ENCODE measurements at regions not wholly inside any gene's neighbourhood (a gene's known extent, or its start where the extent isn't known, plus 50 kb on each side); places are given as distances from the start of the nearest gene placed in this dataset.
A peak's percentile ranks its signal among the peaks of the same experiment; 100 is the strongest.

GRCh38 chr4:133439830-133440229 lies 290.7 kb downstream of the PCDH10 start:
- DNase-seq (ENCODE audit: low read depth in 1 of 2, low spot score in 1 of 2) (no peak), FAIRE-seq (no peak), ATAC-seq (no peak)
- no peak overlapping the region for H3K4me3 ChIP-seq
- H3K9me3 ChIP-seq: no peaks in the 10 kb centered on the region
- H3K4me1 ChIP-seq: no peaks in the 10 kb centered on the region
- WGBS (ENCODE audit: missing lambda C conversion rate): 63% methylated on average over 2 of the region's 2 CpGs
- H3K4me2 ChIP-seq: no peak overlapping the region
- H3K27ac ChIP-seq: no peak overlapping the region
- TF ChIP-seq MAFK (IDR thresholded peaks at IDR 0.05; ENCODE audit: partially characterized antibody): peak; percentile 65
- no peak for TF ChIP-seq FOSL2 (IDR thresholded peaks at IDR 0.05)
- TF ChIP-seq FOSL2 (CRISPR knock-in tag; IDR thresholded peaks at IDR 0.05): no peak
- CTCF ChIA-PET: no interaction called here
- POLR2A ChIA-PET: no interaction called here

GRCh38 chr4:133424605-133425004 lies 275.5 kb downstream of the PCDH10 start:
- H3K27ac ChIP-seq: no peak overlapping the region
- DNase-seq (ENCODE audit: low read depth in 1 of 2, low spot score in 1 of 2): no peak
- no peak overlapping the region for H3K4me2 ChIP-seq
- ChIA-PET POLR2A (no interaction called here), CTCF (interaction anchor here (1.0 kb wide), 1 partner anchor 11 kb away, joined by 3 read pairs; no protein-coding TSS in a partner anchor)
- no peak for FAIRE-seq
- H3K4me1 ChIP-seq: no peaks in the 10 kb centered on the region
- TF ChIP-seq BCL3 (IDR thresholded peaks at IDR 0.05) (no peak), KDM1A (IDR thresholded peaks at IDR 0.05; ENCODE audit: low read depth) (no peak)
- H3K4me3 ChIP-seq: no peak overlapping the region
- no peak for ATAC-seq
- WGBS (ENCODE audit: missing lambda C conversion rate): 72% methylated on average over 4 of the region's 4 CpGs
- H3K9me3 ChIP-seq: no peaks in the 10 kb centered on the region

- no peaks in the 10 kb centered on the region for H3K9me3 ChIP-seq
- ATAC-seq: no peak
- H3K4me2 ChIP-seq: no peak overlapping the region
- ChIA-PET POLR2A (no interaction called here), CTCF (no interaction called here)
- WGBS (ENCODE audit: missing lambda C conversion rate): 12% methylated on average over 2 of the region's 2 CpGs
- H3K4me3 ChIP-seq: no peak overlapping the region
- no peaks in the 10 kb centered on the region for H3K4me1 ChIP-seq
- no peak for FAIRE-seq
- H3K27ac ChIP-seq: no peak overlapping the region
- TF ChIP-seq HDAC2 (IDR thresholded peaks at IDR 0.05) (no peak), SREBF2 (IDR thresholded peaks at IDR 0.05) (no peak), RFX5 (IDR thresholded peaks at IDR 0.05) (no peak), KDM1A (IDR thresholded peaks at IDR 0.05; ENCODE audit: low read depth) (no peak), MAX (IDR thresholded peaks at IDR 0.05) (no peak), HOXB13 (CRISPR knock-in tag; IDR thresholded peaks at IDR 0.05; ENCODE audit: low read depth) (no peak), CHD2 (IDR thresholded peaks at IDR 0.05; ENCODE audit: low read length, partially characterized antibody) (no peak), CBX8 (IDR thresholded peaks at IDR 0.05) (no peak), POLR2AphosphoS2 (conservative IDR thresholded peaks at IDR 0.05; ENCODE audit: low read length) (no peak), MAFK (IDR thresholded peaks at IDR 0.05; ENCODE audit: partially characterized antibody) (no peak), REST (IDR thresholded peaks at IDR 0.05) (no peak), SMC3 (IDR thresholded peaks at IDR 0.05) (no peak), FOSB (CRISPR knock-in tag; IDR thresholded peaks at IDR 0.05) (no peak), HMGXB4 (CRISPR knock-in tag; IDR thresholded peaks at IDR 0.05; ENCODE audit: borderline replicate concordance) (no peak), CBX2 (IDR thresholded peaks at IDR 0.05; ENCODE audit: borderline replicate concordance, low read depth) (no peak), EHMT2 (IDR thresholded peaks at IDR 0.05; ENCODE audit: low read depth) (no peak), HOXB5 (CRISPR knock-in tag; IDR thresholded peaks at IDR 0.05) (no peak), EHF (CRISPR knock-in tag; IDR thresholded peaks at IDR 0.05) (no peak), TP53 (CRISPR knock-in tag; IDR thresholded peaks at IDR 0.05) (no peak)
- TF ChIP-seq, protein P1, sequence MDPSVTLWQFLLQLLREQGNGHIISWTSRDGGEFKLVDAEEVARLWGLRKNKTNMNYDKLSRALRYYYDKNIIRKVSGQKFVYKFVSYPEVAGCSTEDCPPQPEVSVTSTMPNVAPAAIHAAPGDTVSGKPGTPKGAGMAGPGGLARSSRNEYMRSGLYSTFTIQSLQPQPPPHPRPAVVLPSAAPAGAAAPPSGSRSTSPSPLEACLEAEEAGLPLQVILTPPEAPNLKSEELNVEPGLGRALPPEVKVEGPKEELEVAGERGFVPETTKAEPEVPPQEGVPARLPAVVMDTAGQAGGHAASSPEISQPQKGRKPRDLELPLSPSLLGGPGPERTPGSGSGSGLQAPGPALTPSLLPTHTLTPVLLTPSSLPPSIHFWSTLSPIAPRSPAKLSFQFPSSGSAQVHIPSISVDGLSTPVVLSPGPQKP (IDR thresholded peaks at IDR 0.05; ENCODE audit: low read depth, low read length): no peak
- no peak for DNase-seq (ENCODE audit: low read depth in 1 of 2, low spot score in 1 of 2)
These were observed 254.8 kb downstream of the PCDH10 start for GRCh38 chr4:133403913-133404312.

All from A549 (cell line).